H9 (cell line): ENCODE measurements at regions not wholly inside any gene's neighbourhood (a gene's known extent, or its start where the extent isn't known, plus 50 kb on each side); places are given as distances from the start of the nearest gene placed in this dataset.

Source experiments
- DNase-seq: peaks from one replicate; pipeline ENCODE4 v3.0.0-alpha.2; 2017
- H2AFZ ChIP-seq: one replicate; pipeline ENCODE4 v1.6.1; 2013; ENCODE audit warnings: mild to moderate bottlenecking, low read length, control low read depth, moderate library complexity
- H2AK5ac ChIP-seq: 2 replicates; pipeline ENCODE4 v1.6.1; 2013; ENCODE audit warnings: low read length, control low read depth, mixed read lengths; ENCODE audit not compliant: insufficient read length
- H2BK120ac ChIP-seq: one replicate; pipeline ENCODE4 v1.6.1; 2013; ENCODE audit warnings: low read depth, mild to moderate bottlenecking, low read length, control low read depth, inconsistent platforms; ENCODE audit not compliant: poor library complexity, severe bottlenecking
- H2BK12ac ChIP-seq: 2 replicates; pipeline ENCODE4 v1.6.1; 2013; ENCODE audit warnings: low read length, control low read depth, mixed read lengths, low read depth; ENCODE audit not compliant: insufficient read length
- H2BK15ac ChIP-seq: 2 replicates; pipeline ENCODE4 v1.6.1; 2013; ENCODE audit warnings: low read depth, low read length, control low read depth
- H2BK20ac ChIP-seq: one replicate; pipeline ENCODE4 v1.6.1; 2013; ENCODE audit warnings: low read depth, mild to moderate bottlenecking, low read length, control low read depth, inconsistent platforms; ENCODE audit not compliant: poor library complexity, severe bottlenecking
- H2BK5ac ChIP-seq: 2 replicates; pipeline ENCODE4 v1.6.1; 2013; ENCODE audit warnings: low read length, control low read depth, mixed read lengths; ENCODE audit not compliant: insufficient read length
- H3K14ac ChIP-seq: 2 replicates; pipeline ENCODE4 v1.6.1; 2013; ENCODE audit warnings: low read length, control low read depth; ENCODE audit not compliant: insufficient read depth
- H3K18ac ChIP-seq: 2 replicates; pipeline ENCODE4 v1.6.1; 2013; ENCODE audit warnings: low read depth, mild to moderate bottlenecking, mixed read lengths, low read length, control low read depth; ENCODE audit not compliant: insufficient read length
- H3K23ac ChIP-seq: 2 replicates; pipeline ENCODE4 v1.6.1; 2013; ENCODE audit warnings: low read length, control low read depth, mixed read lengths, low read depth; ENCODE audit not compliant: insufficient read length
- H3K23me2 ChIP-seq: 2 replicates; pipeline ENCODE4 v1.6.1; 2013; ENCODE audit warnings: low read depth, mild to moderate bottlenecking, mixed read lengths, low read length, control low read depth; ENCODE audit not compliant: insufficient read length, poor library complexity, severe bottlenecking
- H3K27ac ChIP-seq: 2 replicates; pipeline ENCODE4 v1.5.1; 2013; ENCODE audit warnings: low read length, control low read depth, mixed read lengths, low read depth; ENCODE audit not compliant: insufficient read length
- H3K27me3 ChIP-seq: 2 replicates; pipeline ENCODE4 v1.6.1; 2013; ENCODE audit warnings: low read length, control low read depth, inconsistent platforms; ENCODE audit not compliant: insufficient read depth
- H3K4ac ChIP-seq: 2 replicates; pipeline ENCODE4 v1.6.1; 2013; ENCODE audit warnings: low read depth, mild to moderate bottlenecking, control low read depth, inconsistent platforms, low read length, moderate library complexity
- H3K4me1 ChIP-seq: 2 replicates; pipeline ENCODE4 v1.6.1; 2013; ENCODE audit warnings: low read length, control low read depth, inconsistent platforms; ENCODE audit not compliant: insufficient read depth
- H3K4me2 ChIP-seq: 2 replicates; pipeline ENCODE4 v1.6.1; 2013; ENCODE audit warnings: low read length, control low read depth, mixed read lengths; ENCODE audit not compliant: insufficient read length, insufficient read depth
- H3K56ac ChIP-seq: 2 replicates; pipeline ENCODE4 v1.6.1; 2013; ENCODE audit warnings: low read depth, mild to moderate bottlenecking, mixed read lengths, low read length, control low read depth; ENCODE audit not compliant: insufficient read length
- H3K79me1 ChIP-seq: 2 replicates; pipeline ENCODE4 v1.6.1; 2013; ENCODE audit warnings: low read depth, mild to moderate bottlenecking, moderate library complexity, low read length, control low read depth, inconsistent platforms; ENCODE audit not compliant: insufficient read depth, poor library complexity, severe bottlenecking
- H3K79me2 ChIP-seq: 2 replicates; pipeline ENCODE4 v1.6.1; 2013; ENCODE audit warnings: low read length, control low read depth, inconsistent platforms; ENCODE audit not compliant: insufficient read depth
- H3K9ac ChIP-seq: 2 replicates; pipeline ENCODE4 v1.6.1; 2013; ENCODE audit warnings: low read length, control low read depth, mixed read lengths; ENCODE audit not compliant: insufficient read length; ENCODE audit errors: extremely low read depth
- H3K9me3 ChIP-seq: one replicate; pipeline ENCODE4 v1.6.1; 2013; ENCODE audit warnings: low read depth, low read length, inconsistent platforms; ENCODE audit not compliant: control insufficient read depth
- H3T11ph ChIP-seq: one replicate; pipeline ENCODE4 v1.6.1; 2013; ENCODE audit warnings: mild to moderate bottlenecking, low read length, control low read depth, inconsistent platforms
- H4K20me1 ChIP-seq: one replicate; pipeline ENCODE4 v1.6.1; 2013; ENCODE audit not compliant: control insufficient read depth, insufficient read length, insufficient read depth
- H4K5ac ChIP-seq: 2 replicates; pipeline ENCODE4 v1.6.1; 2013; ENCODE audit warnings: low read depth, mild to moderate bottlenecking, mixed read lengths, low read length, control low read depth; ENCODE audit not compliant: insufficient read length
- H4K8ac ChIP-seq: replicated peaks from 2 replicates; pipeline ENCODE4 v1.6.1; 2013; ENCODE audit warnings: low read length, control low read depth, mixed read lengths, low read depth; ENCODE audit not compliant: insufficient read length
- H4K91ac ChIP-seq: 2 replicates; pipeline ENCODE4 v1.6.1; 2013; ENCODE audit warnings: low read depth, mild to moderate bottlenecking, moderate library complexity, mixed read lengths, low read length, control low read depth; ENCODE audit not compliant: insufficient read length
- H3K27ac Mint-ChIP-seq, 3 experiments: 2 replicates in 2 of 3; 3 replicates in 1 of 3; pipeline ENCODE4 v1.8.0; 2020 to 2021; ENCODE audit warnings: mixed read lengths in 3 of 3, mild to moderate bottlenecking in 1 of 3, moderate library complexity in 1 of 3
- H3K27me3 Mint-ChIP-seq: 2 replicates; pipeline ENCODE4 v1.8.0; 2021; ENCODE audit warnings: low read depth, mild to moderate bottlenecking, moderate library complexity, mixed read lengths
- H3K36me3 Mint-ChIP-seq, 3 experiments: 2 replicates in 2 of 3; 3 replicates in 1 of 3; pipeline ENCODE4 v1.8.0; 2020 to 2021; ENCODE audit warnings: low read depth in 3 of 3, mixed read lengths in 3 of 3; ENCODE audit not compliant: insufficient read depth in 1 of 3
- H3K4me1 Mint-ChIP-seq, 2 experiments: 2 replicates each; pipeline ENCODE4 v1.8.0; 2020; ENCODE audit warnings: mixed read lengths in 2 of 2
- H3K4me3 Mint-ChIP-seq, 2 experiments: 2 replicates in 1 of 2; 3 replicates in 1 of 2; pipeline ENCODE4 v1.8.0; 2020 to 2021; ENCODE audit warnings: mild to moderate bottlenecking in 2 of 2, mixed read lengths in 2 of 2, moderate library complexity in 1 of 2
- H3K9me3 Mint-ChIP-seq, 2 experiments: 2 replicates in 1 of 2; 3 replicates in 1 of 2; pipeline ENCODE4 v1.8.0; 2020; ENCODE audit warnings: mild to moderate bottlenecking in 2 of 2, mixed read lengths in 2 of 2, moderate library complexity in 1 of 2
- WGBS: extraction: QIAGEN DNeasy Blood & Tissue Kit; methylation state at CpG from one replicate; pipeline ENCODE4 v1.1.7; 2013; ENCODE audit warnings: missing lambda C conversion rate, low lambda C conversion rate, mixed read lengths; ENCODE audit not compliant: insufficient read length; ENCODE audit errors: extremely low coverage; 5-methylcytosine and 5-hydroxymethylcytosine counted together
- TF ChIP-seq, protein P1 (sequence below): fragments of 200-600 bp; sonication (generic); conservative IDR thresholded peaks from 3 replicates; pipeline ENCODE4 v1.8.0; 2021; ENCODE audit warnings: antibody characterized with exemption, mild to moderate bottlenecking

DNA sequence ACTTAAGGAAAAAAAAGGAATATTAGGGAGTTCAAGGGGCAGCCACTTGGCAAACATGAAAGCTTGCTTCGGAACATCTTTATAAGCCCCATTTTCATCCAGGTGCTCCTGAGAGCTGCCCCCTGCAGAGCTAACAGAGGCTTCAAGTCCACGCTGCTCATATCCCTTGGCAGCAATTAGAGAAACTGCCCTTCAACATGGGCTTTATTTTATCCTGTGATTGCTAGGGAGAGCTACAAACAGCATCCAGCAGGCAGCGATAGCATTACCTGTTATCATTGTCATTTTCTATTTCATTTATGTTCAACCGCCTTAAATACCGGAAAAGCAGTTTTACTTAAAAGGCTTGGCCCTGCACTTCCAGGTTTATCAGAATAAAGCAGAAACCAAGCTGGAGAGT, 68.4 kb upstream of the MCTP2 start:
- Histone ChIP-seq H3K4me1 (no peaks in the 10 kb centered on the region), H2BK20ac (no peak overlapping the region), H4K20me1 (no peaks in the 10 kb centered on the region), H3K56ac (no peak overlapping the region), H4K8ac (no peak overlapping the region), H3K9ac (no peak overlapping the region), H3K79me1 (no peaks in the 10 kb centered on the region), H2BK5ac (no peak overlapping the region), H2AK5ac (no peak overlapping the region), H2BK120ac (no peak overlapping the region), H2BK15ac (no peak overlapping the region), H3K4me2 (no peak overlapping the region), H3K23me2 (no peaks in the 10 kb centered on the region), H2BK12ac (no peak overlapping the region), H3K27ac (no peak overlapping the region), H3K27me3 (no peaks in the 10 kb centered on the region), H3K4ac (no peak overlapping the region), H4K5ac (no peak overlapping the region), H3K14ac (no peak overlapping the region), H3K23ac (no peak overlapping the region), H3T11ph (no peak overlapping the region), H3K18ac (no peak overlapping the region), H3K79me2 (no peaks in the 10 kb centered on the region), H4K91ac (no peak overlapping the region), H2AFZ (no peak overlapping the region), H3K9me3 (no peaks in the 10 kb centered on the region)
- H3K4me3 Mint-ChIP-seq, result no peak overlapping the region
- H3K36me3 Mint-ChIP-seq, result no peaks in the 10 kb centered on the region
- no peaks in the 10 kb centered on the region for H3K27me3 Mint-ChIP-seq
- WGBS, result no CpG with 5 or more reads among the region's 5 CpGs
- TF ChIP-seq, protein P1, sequence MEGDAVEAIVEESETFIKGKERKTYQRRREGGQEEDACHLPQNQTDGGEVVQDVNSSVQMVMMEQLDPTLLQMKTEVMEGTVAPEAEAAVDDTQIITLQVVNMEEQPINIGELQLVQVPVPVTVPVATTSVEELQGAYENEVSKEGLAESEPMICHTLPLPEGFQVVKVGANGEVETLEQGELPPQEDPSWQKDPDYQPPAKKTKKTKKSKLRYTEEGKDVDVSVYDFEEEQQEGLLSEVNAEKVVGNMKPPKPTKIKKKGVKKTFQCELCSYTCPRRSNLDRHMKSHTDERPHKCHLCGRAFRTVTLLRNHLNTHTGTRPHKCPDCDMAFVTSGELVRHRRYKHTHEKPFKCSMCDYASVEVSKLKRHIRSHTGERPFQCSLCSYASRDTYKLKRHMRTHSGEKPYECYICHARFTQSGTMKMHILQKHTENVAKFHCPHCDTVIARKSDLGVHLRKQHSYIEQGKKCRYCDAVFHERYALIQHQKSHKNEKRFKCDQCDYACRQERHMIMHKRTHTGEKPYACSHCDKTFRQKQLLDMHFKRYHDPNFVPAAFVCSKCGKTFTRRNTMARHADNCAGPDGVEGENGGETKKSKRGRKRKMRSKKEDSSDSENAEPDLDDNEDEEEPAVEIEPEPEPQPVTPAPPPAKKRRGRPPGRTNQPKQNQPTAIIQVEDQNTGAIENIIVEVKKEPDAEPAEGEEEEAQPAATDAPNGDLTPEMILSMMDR, result no peak
- no peaks in the 10 kb centered on the region for H3K9me3 Mint-ChIP-seq
- DNase-seq, result no peak
- peaks cover 0 to 3% of the 10 kb centered on the region in 2 experiments; a peak in 1 of 4 replicates for H3K4me1 Mint-ChIP-seq
- H3K27ac Mint-ChIP-seq, result no peak overlapping the region
